GM23338 (cell line): ENCODE measurements at regions not wholly inside any gene's neighbourhood (a gene's known extent, or its start where the extent isn't known, plus 50 kb on each side); places are given as distances from the start of the nearest gene placed in this dataset.

Experiments
- ATAC-seq: fragments of 200-7000 bp; cut with Tn5 transposase; 3 replicates; pipeline ENCODE4 v1.9.1; 2020
- DNase-seq: peaks from one replicate; pipeline ENCODE4 v3.0.0-alpha.2; 2015; ENCODE audit warnings: low spot score
- H2AFZ ChIP-seq: fragments of 200-600 bp; sonication (generic); 2 replicates; pipeline ENCODE4 v1.8.0; 2016; ENCODE audit warnings: antibody characterized with exemption, mild to moderate bottlenecking, moderate library complexity
- H3F3A ChIP-seq: fragments of 200-600 bp; sonication (generic); replicated peaks from 2 replicates; pipeline ENCODE4 v1.8.0; 2017; ENCODE audit warnings: antibody characterized with exemption, mixed run types, low read depth
- H3K27ac ChIP-seq: fragments of 200-600 bp; sonication (generic); 2 replicates; pipeline ENCODE4 v1.6.1; 2016; ENCODE audit warnings: low read depth
- H3K27me3 ChIP-seq: fragments of 200-600 bp; sonication (generic); 2 replicates; pipeline ENCODE4 v1.8.0; 2016; ENCODE audit warnings: mild to moderate bottlenecking, mixed run types, moderate library complexity; ENCODE audit not compliant: insufficient read depth
- H3K36me3 ChIP-seq: fragments of 200-600 bp; sonication (generic); 2 replicates; pipeline ENCODE4 v1.8.0; 2016; ENCODE audit warnings: mild to moderate bottlenecking; ENCODE audit not compliant: insufficient read depth
- H3K4me1 ChIP-seq: fragments of 200-600 bp; sonication (generic); 2 replicates; pipeline ENCODE4 v1.8.0; 2016; ENCODE audit warnings: mild to moderate bottlenecking, moderate library complexity; ENCODE audit not compliant: insufficient read depth
- H3K4me2 ChIP-seq: fragments of 200-600 bp; sonication (generic); 2 replicates; pipeline ENCODE4 v1.7.1; 2017; ENCODE audit warnings: mixed run types
- H3K4me3 ChIP-seq: fragments of 200-600 bp; sonication (generic); 2 replicates; pipeline ENCODE4 v1.6.1; 2016; ENCODE audit warnings: mixed run types
- H3K79me2 ChIP-seq: fragments of 200-600 bp; sonication (generic); replicated peaks from 2 replicates; pipeline ENCODE4 v1.8.0; 2017; ENCODE audit warnings: mild to moderate bottlenecking; ENCODE audit not compliant: insufficient read depth
- H3K9me2 ChIP-seq: fragments of 200-600 bp; sonication (generic); 2 replicates; pipeline ENCODE4 v1.8.0; 2017; ENCODE audit not compliant: insufficient read depth
- H4K20me1 ChIP-seq: fragments of 200-600 bp; sonication (generic); replicated peaks from 2 replicates; pipeline ENCODE4 v1.8.0; 2017; ENCODE audit warnings: mild to moderate bottlenecking; ENCODE audit not compliant: insufficient read depth
- H3K27ac Mint-ChIP-seq: 2 replicates; pipeline ENCODE4 v1.8.0; 2020; ENCODE audit warnings: inconsistent platforms, mild to moderate bottlenecking, moderate library complexity, mixed read lengths
- H3K27me3 Mint-ChIP-seq: 3 replicates; pipeline ENCODE4 v1.8.0; 2022; ENCODE audit warnings: low read depth, mild to moderate bottlenecking, moderate library complexity, mixed read lengths, inconsistent platforms; ENCODE audit not compliant: insufficient read depth, poor library complexity
- H3K36me3 Mint-ChIP-seq: 3 replicates; pipeline ENCODE4 v1.8.0; 2021; ENCODE audit warnings: low read depth, mild to moderate bottlenecking, inconsistent platforms, moderate library complexity, mixed read lengths
- H3K4me1 Mint-ChIP-seq: 3 replicates; pipeline ENCODE4 v1.8.0; 2020; ENCODE audit warnings: mild to moderate bottlenecking, inconsistent platforms, mixed read lengths
- H3K4me3 Mint-ChIP-seq: 3 replicates; pipeline ENCODE4 v1.8.0; 2021; ENCODE audit warnings: moderate library complexity, mild to moderate bottlenecking, inconsistent platforms, mixed read lengths
- H3K9me3 Mint-ChIP-seq: 3 replicates; pipeline ENCODE4 v1.8.0; 2020; ENCODE audit warnings: moderate library complexity, mild to moderate bottlenecking, inconsistent platforms, mixed read lengths
- CTCF ChIP-seq, 2 experiments: fragments of 200-600 bp in 1 of 2; sonication (generic) in 1 of 2; conservative IDR thresholded peaks; 2 replicates each; pipeline versions ENCODE4 v1.5.1 to v1.6.1; 2016 to 2017; ENCODE audit warnings: antibody characterized with exemption in 2 of 2, low read depth in 2 of 2, mild to moderate bottlenecking in 2 of 2, moderate library complexity in 1 of 2
- TF ChIP-seq, protein P1 (sequence below): fragments of 250-450 bp; sonication (Bioruptor Pico); IDR thresholded peaks from 2 replicates; pipeline ENCODE4 v1.5.0; 2020; ENCODE audit warnings: mild to moderate bottlenecking, moderate library complexity
- TF ChIP-seq, protein P2 (sequence below): IDR thresholded peaks from 2 replicates; pipeline ENCODE4 v1.6.1; 2016; ENCODE audit warnings: antibody characterized with exemption
- TF ChIP-seq, protein P3 (sequence below): IDR thresholded peaks from one replicate; pipeline ENCODE4 v1.6.1; 2018; ENCODE audit warnings: antibody characterized with exemption; ENCODE audit not compliant: unreplicated experiment

- TF ChIP-seq, protein P1, sequence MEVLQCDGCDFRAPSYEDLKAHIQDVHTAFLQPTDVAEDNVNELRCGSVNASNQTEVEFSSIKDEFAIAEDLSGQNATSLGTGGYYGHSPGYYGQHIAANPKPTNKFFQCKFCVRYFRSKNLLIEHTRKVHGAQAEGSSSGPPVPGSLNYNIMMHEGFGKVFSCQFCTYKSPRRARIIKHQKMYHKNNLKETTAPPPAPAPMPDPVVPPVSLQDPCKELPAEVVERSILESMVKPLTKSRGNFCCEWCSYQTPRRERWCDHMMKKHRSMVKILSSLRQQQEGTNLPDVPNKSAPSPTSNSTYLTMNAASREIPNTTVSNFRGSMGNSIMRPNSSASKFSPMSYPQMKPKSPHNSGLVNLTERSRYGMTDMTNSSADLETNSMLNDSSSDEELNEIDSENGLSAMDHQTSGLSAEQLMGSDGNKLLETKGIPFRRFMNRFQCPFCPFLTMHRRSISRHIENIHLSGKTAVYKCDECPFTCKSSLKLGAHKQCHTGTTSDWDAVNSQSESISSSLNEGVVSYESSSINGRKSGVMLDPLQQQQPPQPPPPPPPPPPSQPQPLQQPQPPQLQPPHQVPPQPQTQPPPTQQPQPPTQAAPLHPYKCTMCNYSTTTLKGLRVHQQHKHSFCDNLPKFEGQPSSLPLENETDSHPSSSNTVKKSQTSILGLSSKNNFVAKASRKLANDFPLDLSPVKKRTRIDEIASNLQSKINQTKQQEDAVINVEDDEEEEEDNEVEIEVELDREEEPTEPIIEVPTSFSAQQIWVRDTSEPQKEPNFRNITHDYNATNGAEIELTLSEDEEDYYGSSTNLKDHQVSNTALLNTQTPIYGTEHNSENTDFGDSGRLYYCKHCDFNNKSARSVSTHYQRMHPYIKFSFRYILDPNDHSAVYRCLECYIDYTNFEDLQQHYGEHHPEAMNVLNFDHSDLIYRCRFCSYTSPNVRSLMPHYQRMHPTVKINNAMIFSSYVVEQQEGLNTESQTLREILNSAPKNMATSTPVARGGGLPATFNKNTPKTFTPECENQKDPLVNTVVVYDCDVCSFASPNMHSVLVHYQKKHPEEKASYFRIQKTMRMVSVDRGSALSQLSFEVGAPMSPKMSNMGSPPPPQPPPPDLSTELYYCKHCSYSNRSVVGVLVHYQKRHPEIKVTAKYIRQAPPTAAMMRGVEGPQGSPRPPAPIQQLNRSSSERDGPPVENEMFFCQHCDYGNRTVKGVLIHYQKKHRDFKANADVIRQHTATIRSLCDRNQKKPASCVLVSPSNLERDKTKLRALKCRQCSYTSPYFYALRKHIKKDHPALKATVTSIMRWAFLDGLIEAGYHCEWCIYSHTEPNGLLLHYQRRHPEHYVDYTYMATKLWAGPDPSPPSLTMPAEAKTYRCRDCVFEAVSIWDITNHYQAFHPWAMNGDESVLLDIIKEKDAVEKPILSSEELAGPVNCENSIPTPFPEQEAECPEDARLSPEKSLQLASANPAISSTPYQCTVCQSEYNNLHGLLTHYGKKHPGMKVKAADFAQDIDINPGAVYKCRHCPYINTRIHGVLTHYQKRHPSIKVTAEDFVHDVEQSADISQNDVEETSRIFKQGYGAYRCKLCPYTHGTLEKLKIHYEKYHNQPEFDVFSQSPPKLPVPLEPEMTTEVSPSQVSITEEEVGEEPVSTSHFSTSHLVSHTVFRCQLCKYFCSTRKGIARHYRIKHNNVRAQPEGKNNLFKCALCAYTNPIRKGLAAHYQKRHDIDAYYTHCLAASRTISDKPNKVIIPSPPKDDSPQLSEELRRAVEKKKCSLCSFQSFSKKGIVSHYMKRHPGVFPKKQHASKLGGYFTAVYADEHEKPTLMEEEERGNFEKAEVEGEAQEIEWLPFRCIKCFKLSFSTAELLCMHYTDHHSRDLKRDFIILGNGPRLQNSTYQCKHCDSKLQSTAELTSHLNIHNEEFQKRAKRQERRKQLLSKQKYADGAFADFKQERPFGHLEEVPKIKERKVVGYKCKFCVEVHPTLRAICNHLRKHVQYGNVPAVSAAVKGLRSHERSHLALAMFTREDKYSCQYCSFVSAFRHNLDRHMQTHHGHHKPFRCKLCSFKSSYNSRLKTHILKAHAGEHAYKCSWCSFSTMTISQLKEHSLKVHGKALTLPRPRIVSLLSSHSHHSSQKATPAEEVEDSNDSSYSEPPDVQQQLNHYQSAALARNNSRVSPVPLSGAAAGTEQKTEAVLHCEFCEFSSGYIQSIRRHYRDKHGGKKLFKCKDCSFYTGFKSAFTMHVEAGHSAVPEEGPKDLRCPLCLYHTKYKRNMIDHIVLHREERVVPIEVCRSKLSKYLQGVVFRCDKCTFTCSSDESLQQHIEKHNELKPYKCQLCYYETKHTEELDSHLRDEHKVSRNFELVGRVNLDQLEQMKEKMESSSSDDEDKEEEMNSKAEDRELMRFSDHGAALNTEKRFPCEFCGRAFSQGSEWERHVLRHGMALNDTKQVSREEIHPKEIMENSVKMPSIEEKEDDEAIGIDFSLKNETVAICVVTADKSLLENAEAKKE (CRISPR knock-in tag): no peak
- TF ChIP-seq, protein P2, sequence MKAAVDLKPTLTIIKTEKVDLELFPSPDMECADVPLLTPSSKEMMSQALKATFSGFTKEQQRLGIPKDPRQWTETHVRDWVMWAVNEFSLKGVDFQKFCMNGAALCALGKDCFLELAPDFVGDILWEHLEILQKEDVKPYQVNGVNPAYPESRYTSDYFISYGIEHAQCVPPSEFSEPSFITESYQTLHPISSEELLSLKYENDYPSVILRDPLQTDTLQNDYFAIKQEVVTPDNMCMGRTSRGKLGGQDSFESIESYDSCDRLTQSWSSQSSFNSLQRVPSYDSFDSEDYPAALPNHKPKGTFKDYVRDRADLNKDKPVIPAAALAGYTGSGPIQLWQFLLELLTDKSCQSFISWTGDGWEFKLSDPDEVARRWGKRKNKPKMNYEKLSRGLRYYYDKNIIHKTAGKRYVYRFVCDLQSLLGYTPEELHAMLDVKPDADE: no peak
These were observed 338.0 kb upstream of the C1orf87 start (continued) for GRCh38 chr1:60411591-60411990.

GRCh38 chr1:60402816-60403215, 329.2 kb upstream of the C1orf87 start:
- Histone ChIP-seq H3K4me3 (no peak overlapping the region), H2AFZ (peak overlapping the region; percentile 43; the same call in 1 of the 2 replicates), H3K4me1 (no peaks in the 10 kb centered on the region), H3K27me3 (no peaks in the 10 kb centered on the region), H3K4me2 (no peak overlapping the region), H3K27ac (no peak overlapping the region), H3K9me2 (0 out of 2 replicates have a peak, but pooled peaks cover 7% of the 10 kb centered on the region), H3F3A (no peaks in the 10 kb centered on the region), H3K79me2 (no peaks in the 10 kb centered on the region), H4K20me1 (no peaks in the 10 kb centered on the region), H3K36me3 (no peaks in the 10 kb centered on the region)
- Mint-ChIP-seq H3K27me3 (no peaks in the 10 kb centered on the region), H3K27ac (no peak overlapping the region), H3K36me3 (no peaks in the 10 kb centered on the region), H3K4me3 (no peak overlapping the region), H3K9me3 (no peaks in the 10 kb centered on the region), H3K4me1 (no peaks in the 10 kb centered on the region)
- ATAC-seq (no peak), DNase-seq (no peak)
- TF ChIP-seq, protein P3, sequence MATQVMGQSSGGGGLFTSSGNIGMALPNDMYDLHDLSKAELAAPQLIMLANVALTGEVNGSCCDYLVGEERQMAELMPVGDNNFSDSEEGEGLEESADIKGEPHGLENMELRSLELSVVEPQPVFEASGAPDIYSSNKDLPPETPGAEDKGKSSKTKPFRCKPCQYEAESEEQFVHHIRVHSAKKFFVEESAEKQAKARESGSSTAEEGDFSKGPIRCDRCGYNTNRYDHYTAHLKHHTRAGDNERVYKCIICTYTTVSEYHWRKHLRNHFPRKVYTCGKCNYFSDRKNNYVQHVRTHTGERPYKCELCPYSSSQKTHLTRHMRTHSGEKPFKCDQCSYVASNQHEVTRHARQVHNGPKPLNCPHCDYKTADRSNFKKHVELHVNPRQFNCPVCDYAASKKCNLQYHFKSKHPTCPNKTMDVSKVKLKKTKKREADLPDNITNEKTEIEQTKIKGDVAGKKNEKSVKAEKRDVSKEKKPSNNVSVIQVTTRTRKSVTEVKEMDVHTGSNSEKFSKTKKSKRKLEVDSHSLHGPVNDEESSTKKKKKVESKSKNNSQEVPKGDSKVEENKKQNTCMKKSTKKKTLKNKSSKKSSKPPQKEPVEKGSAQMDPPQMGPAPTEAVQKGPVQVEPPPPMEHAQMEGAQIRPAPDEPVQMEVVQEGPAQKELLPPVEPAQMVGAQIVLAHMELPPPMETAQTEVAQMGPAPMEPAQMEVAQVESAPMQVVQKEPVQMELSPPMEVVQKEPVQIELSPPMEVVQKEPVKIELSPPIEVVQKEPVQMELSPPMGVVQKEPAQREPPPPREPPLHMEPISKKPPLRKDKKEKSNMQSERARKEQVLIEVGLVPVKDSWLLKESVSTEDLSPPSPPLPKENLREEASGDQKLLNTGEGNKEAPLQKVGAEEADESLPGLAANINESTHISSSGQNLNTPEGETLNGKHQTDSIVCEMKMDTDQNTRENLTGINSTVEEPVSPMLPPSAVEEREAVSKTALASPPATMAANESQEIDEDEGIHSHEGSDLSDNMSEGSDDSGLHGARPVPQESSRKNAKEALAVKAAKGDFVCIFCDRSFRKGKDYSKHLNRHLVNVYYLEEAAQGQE: no peak
- no peak for TF ChIP-seq CTCF (conservative IDR thresholded peaks at IDR 0.05; ENCODE audit: low read depth in 2 of 2)
